ENCODE measurements at regions not wholly inside any gene's neighbourhood (a gene's known extent, or its start where the extent isn't known, plus 50 kb on each side); places are given as distances from the start of the nearest gene placed in this dataset.
"Not testable (repeated sequence)": the region's sequence is repeated elsewhere in the genome, so short reads cannot be mapped to it uniquely, and the experiment has no call there.

DNA sequence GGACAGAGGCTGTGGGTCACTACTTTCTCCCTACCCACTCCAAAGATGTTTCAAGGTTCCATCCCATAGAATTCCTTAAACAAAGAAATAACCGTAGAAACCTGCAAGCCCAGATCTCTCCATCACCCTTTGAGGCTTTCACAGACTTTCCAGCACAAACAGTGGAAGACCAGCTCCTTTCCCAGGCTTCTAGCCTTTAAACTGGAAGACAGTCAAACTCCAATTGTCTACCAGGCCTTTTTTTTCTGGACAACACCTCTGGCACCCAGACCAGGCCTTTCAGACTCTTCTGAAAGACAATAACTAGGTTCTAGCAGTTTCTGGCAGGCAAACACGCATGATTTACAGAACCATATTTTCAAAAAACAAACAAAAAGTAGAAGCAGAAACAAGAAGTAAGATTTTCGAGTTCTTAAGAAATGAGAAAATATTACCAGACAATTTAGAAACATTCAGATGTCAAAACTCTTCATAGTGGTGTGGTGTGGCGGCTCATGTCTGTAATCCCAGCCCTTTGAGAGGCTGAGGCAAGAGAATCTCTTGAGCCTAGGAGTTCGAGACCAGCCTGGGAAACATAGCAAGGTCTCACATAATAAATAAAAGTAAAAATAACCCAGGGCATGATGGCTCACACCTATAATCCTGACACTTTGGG, 73.0 kb upstream of the EPCAM start:
- no peak overlapping the region for H3K4me3 ChIP-seq
- no peak overlapping the region for H3K4me2 ChIP-seq
- no peak overlapping the region for H3K27ac ChIP-seq
- peaks cover 21% of the 10 kb centered on the region for H3K4me1 ChIP-seq
- TF ChIP-seq Cebpa-rat (IDR thresholded peaks at IDR 0.05): no peak
- H4K20me1 ChIP-seq: no peaks in the 10 kb centered on the region
- no peaks in the 10 kb centered on the region for H3K9me3 ChIP-seq
- H3K9ac ChIP-seq: no peak overlapping the region
- no peaks in the 10 kb centered on the region for H3K36me3 ChIP-seq
- no peaks in the 10 kb centered on the region for H3K27me3 ChIP-seq

GRCh38 chr2:47295131-47295980, 73.8 kb upstream of the EPCAM start:
- H3K4me3 ChIP-seq: no peak overlapping the region
- no peaks in the 10 kb centered on the region for H3K27me3 ChIP-seq
- TF ChIP-seq Cebpa-rat (IDR thresholded peaks at IDR 0.05): no peak
- H3K9me3 ChIP-seq: no peaks in the 10 kb centered on the region
- no peaks in the 10 kb centered on the region for H4K20me1 ChIP-seq
- no peaks in the 10 kb centered on the region for H3K36me3 ChIP-seq
- H3K27ac ChIP-seq: no peak overlapping the region
- H3K4me2 ChIP-seq: no peak overlapping the region
- peaks cover 13% of the 10 kb centered on the region for H3K4me1 ChIP-seq
- no peak overlapping the region for H3K9ac ChIP-seq

DNA sequence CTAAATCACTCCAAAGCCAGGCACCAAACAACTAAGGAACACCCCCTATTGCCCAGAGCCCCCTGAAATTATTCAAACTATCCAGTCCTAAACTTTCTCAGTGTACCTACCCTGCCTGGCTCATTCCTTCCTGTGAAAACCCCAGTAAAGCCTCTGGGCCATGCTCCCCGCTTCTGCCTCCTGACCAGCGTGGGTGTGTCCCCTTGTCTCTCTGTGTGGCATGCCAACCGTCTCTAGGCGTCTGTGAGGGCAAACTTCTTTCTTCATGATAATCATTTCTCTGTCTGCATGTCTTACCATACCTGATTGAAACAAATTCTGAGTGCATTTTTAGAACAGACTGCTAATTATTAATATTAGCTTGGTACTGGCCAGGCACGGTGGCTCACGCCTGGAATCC, 75.1 kb upstream of the EPCAM start:
- no peak overlapping the region for H3K4me3 ChIP-seq
- H4K20me1 ChIP-seq: no peaks in the 10 kb centered on the region
- no peak for TF ChIP-seq Cebpa-rat (IDR thresholded peaks at IDR 0.05)
- no peaks in the 10 kb centered on the region for H3K9me3 ChIP-seq
- no peak overlapping the region for H3K4me2 ChIP-seq
- H3K9ac ChIP-seq: no peak overlapping the region
- no peaks in the 10 kb centered on the region for H3K27me3 ChIP-seq
- H3K4me1 ChIP-seq: 0 out of 2 replicates have a peak, but pooled peaks cover 7% of the 10 kb centered on the region
- no peak overlapping the region for H3K27ac ChIP-seq
- no peaks in the 10 kb centered on the region for H3K36me3 ChIP-seq

DNA sequence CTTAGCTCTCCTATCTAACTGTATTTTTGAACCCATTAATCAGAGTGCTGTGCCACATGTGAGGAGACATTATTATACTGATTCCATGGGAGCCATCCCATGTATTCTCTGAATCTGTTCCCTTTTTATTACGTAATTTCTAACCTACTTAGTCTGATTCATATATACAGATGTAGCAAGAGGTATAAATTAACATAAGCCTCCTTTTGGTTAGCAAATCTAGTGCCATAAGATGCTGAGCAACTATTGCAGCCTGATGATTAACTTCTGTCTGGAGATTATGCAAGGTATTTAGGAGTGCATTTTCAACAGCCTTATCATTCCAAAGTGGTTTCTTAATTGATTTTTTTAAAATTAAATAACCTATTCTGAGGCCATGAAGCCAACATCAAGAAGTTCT, 80.2 kb upstream of the EPCAM start:
- Histone ChIP-seq H3K4me3 (no peak overlapping the region), H3K4me2 (no peak overlapping the region), H3K36me3 (no peaks in the 10 kb centered on the region), H3K27ac (no peak overlapping the region), H4K20me1 (no peaks in the 10 kb centered on the region), H3K27me3 (no peaks in the 10 kb centered on the region), H3K4me1 (no peaks in the 10 kb centered on the region), H3K9ac (no peak overlapping the region), H3K9me3 (no peaks in the 10 kb centered on the region)
- TF ChIP-seq Cebpa-rat (IDR thresholded peaks at IDR 0.05): no peak; the same call in 1 of the 2 replicates

- Histone ChIP-seq H3K36me3 (no peaks in the 10 kb centered on the region), H3K9me3 (peaks cover 15% of the 10 kb centered on the region), H3K4me2 (no peak overlapping the region), H3K9ac (no peak overlapping the region), H3K4me1 (peaks cover 6% of the 10 kb centered on the region; the same call in 1 of the 2 replicates), H4K20me1 (no peaks in the 10 kb centered on the region), H3K27ac (no peak overlapping the region), H3K27me3 (no peaks in the 10 kb centered on the region), H3K4me3 (no peak overlapping the region)
- TF ChIP-seq Cebpa-rat (IDR thresholded peaks at IDR 0.05): no peak
Measured at GRCh38 chr2:47283659-47284058, 85.5 kb upstream of the EPCAM start.

- no peak overlapping the region for H3K27ac ChIP-seq
- TF ChIP-seq Cebpa-rat (IDR thresholded peaks at IDR 0.05): no peak
- no peaks in the 10 kb centered on the region for H3K27me3 ChIP-seq
- H3K4me3 ChIP-seq: no peak overlapping the region
- H3K9me3 ChIP-seq: peaks cover 16% of the 10 kb centered on the region
- H3K4me1 ChIP-seq: peaks cover 6% of the 10 kb centered on the region; the same call in 1 of the 2 replicates
- H3K4me2 ChIP-seq: no peak overlapping the region
- no peaks in the 10 kb centered on the region for H4K20me1 ChIP-seq
- H3K36me3 ChIP-seq: no peaks in the 10 kb centered on the region
- H3K9ac ChIP-seq: no peak overlapping the region
Measured at GRCh38 chr2:47282621-47283272, 86.4 kb upstream of the EPCAM start.

DNA sequence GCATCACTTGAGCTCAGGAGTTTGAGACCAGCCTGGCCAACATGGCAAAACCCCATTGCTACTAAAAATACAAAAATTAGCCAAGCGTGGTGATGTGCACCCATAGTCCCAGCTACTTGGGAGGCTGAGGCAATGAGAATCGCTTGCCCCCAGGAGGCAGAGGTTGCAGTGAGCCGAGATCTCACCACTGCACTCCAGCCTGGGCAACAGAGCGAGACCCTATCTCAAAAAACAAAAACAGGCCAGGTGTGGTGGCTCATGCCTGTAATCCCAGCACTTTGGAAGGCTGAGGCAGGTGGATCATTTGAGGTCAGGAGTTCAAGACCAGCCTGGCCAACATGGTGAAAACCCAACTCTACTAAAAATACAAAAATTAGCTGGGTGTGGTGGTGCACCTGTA, 89.6 kb upstream of the EPCAM start:
- H3K36me3 ChIP-seq, H3K4me3 ChIP-seq, H3K4me2 ChIP-seq, H3K27ac ChIP-seq, H3K27me3 ChIP-seq, H3K9ac ChIP-seq, H3K4me1 ChIP-seq, H4K20me1 ChIP-seq: not testable (repeated sequence)
- peaks cover 20% of the 10 kb centered on the region for H3K9me3 ChIP-seq

DNA sequence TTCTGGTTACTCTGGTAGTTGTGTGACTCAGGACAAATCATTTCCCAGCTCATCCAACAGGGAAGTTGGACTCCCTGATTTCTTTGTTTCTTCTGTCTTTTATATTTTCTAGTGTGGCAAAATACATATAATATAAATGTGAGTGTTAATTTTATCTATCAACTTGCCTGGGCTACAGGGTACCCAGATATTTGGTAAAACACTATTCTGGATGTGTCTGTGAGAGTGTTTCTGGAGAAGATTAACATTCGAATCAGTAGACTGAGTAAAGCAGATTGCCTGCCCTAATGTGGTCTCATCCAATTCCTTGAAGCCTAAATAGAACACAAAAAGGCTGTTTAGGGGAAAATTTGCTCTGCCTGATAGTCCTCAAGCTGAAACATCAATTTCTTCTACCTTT, 91.1 kb upstream of the EPCAM start:
- no peaks in the 10 kb centered on the region for H3K36me3 ChIP-seq
- peaks cover 13% of the 10 kb centered on the region; the same call in 1 of the 2 replicates for H3K4me1 ChIP-seq
- H3K27ac ChIP-seq: no peak overlapping the region
- no peak overlapping the region for H3K9ac ChIP-seq
- H3K4me3 ChIP-seq: no peak overlapping the region
- no peaks in the 10 kb centered on the region for H4K20me1 ChIP-seq
- no peak for TF ChIP-seq Cebpa-rat (IDR thresholded peaks at IDR 0.05)
- H3K4me2 ChIP-seq: no peak overlapping the region
- H3K9me3 ChIP-seq: peaks cover 15% of the 10 kb centered on the region
- H3K27me3 ChIP-seq: no peaks in the 10 kb centered on the region

DNA sequence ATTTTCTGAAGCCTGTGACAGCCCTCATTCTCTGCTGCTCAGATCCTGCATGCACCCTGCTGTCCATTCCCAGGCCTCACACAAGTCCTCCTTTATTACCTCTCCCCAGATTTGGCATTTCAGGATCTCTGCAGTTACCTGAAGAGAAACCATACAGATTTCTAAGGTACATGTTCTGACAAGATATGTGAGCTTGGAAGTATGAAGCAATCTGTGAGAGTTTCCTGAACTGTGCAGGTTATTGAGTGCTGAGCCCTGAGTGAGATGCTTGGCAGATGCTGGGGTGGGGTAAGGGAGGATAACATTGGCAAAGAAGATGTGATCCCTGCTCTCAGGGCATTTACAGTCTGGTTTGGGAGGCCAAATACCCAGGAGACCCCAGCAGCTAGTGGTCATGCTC, 91.9 kb upstream of the EPCAM start:
- Histone ChIP-seq H4K20me1 (no peaks in the 10 kb centered on the region), H3K27me3 (no peaks in the 10 kb centered on the region), H3K4me2 (no peak overlapping the region), H3K4me3 (no peak overlapping the region), H3K27ac (no peak overlapping the region), H3K9me3 (0 out of 2 replicates have a peak, but pooled peaks cover 8% of the 10 kb centered on the region), H3K36me3 (no peaks in the 10 kb centered on the region), H3K4me1 (peaks cover 21% of the 10 kb centered on the region), H3K9ac (no peak overlapping the region)
- no peak for TF ChIP-seq Cebpa-rat (IDR thresholded peaks at IDR 0.05)

DNA sequence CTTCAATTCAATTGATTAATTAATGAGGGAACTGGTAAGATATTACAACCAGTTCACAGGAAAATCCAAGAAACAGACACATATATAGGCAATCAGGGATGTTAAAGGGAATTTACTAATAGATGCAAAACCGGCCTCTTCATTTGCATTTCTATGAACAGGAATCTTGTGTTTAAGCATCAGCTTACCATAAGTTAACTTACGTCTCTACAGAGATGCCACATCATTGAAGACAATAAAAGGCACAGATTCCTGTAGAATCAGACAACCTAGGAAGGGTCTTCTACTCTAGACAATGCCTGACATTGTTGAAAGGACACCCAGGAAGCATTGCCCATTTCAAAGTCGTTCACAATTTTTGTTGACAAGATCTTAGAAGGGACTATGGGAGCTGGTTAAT, 93.0 kb upstream of the EPCAM start:
- Histone ChIP-seq H3K4me2 (no peak overlapping the region), H3K36me3 (no peaks in the 10 kb centered on the region), H3K9me3 (0 out of 2 replicates have a peak, but pooled peaks cover 8% of the 10 kb centered on the region), H4K20me1 (no peaks in the 10 kb centered on the region), H3K4me3 (no peak overlapping the region), H3K9ac (no peak overlapping the region), H3K4me1 (peaks cover 32% of the 10 kb centered on the region), H3K27ac (no peak overlapping the region), H3K27me3 (no peaks in the 10 kb centered on the region)
- no peak for TF ChIP-seq Cebpa-rat (IDR thresholded peaks at IDR 0.05)

All from BLaER1 (cell line).